Stimulated activated naive CD4-positive, alpha-beta T cell treated with Interleukin-2 at 50 U/mL for 16 hours (primary cell): ENCODE measurements at regions not wholly inside any gene's neighbourhood (a gene's known extent, or its start where the extent isn't known, plus 50 kb on each side); places are given as distances from the start of the nearest gene placed in this dataset.

ENCODE experiments used
- DNase-seq: peaks from one replicate; lab custom pipeline; 2025; lab: John Stamatoyannopoulos, UW

DNA sequence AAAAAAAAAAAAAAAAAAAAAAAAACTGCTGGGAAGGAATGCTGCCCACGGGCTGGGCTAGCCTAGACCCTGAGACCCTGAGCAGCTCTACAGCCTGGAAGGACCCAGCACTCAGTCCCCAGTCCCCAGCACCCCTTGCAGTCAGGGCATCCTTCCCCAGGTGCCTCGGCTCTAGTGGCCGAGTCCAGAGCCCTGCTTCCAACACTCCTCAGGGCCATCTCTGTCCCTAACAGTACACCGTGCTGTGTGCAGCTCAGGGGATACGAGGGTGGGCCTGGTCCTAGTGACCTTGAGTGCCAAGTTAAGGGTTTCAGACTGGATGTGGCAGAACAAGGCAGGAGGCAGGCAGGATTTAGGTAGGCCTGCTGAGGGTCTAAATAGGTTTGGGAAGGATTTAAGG, 50.2 kb upstream of the LRP8 start:
- DNase-seq: no peak

DNA sequence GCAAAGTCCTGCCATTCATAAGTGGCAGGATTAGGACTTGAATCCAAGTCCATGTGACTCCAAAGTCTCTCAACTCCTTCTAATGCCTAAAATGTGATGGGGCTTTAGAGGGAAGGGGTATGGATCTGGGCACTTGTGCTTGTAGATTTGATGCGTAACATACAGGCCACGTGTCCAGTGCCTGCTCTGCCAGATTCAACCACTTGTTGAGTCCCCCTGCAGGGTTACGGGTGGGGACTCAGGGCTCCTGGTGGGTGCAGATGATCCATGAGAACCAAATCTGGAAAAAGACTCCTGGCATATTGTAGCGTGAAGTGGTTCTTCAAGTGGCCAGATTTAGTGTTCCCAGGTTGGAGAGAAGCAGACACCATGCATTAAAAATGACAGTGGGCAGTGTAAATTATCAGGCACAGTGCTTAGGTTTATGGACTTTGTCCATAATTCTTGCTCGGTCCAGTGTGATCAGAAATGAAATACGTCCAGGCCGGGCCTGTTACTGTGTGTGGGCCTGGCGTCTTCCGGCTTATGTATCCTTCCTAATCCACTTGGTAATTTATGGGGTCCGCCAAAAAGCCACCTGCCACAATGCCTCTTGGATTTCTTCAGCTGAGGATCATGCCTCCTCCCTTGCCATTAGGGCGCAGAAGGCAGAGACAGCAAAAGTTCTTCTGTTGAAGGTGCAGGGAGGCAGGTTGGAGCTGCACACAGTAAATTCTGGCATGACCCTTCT, 51.2 kb upstream of the LRP8 start:
- DNase-seq: no peak

DNA sequence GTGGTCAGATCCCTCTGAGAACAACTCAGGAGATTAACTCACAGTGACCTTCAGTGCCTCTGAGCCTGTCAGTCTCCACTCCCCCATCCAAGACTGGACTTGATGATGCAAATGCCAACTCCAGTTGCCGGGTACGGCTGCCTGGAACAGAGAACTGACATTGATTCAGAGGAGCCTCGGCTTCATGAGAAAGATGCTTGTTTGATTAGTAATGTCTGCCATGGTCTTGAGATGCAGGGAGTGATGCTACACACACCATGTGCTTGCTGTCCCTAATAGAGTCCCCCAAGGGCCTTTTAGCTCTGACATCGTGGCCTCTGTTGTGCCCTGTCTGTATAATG, 51.8 kb upstream of the LRP8 start:
- DNase-seq: no peak

DNA sequence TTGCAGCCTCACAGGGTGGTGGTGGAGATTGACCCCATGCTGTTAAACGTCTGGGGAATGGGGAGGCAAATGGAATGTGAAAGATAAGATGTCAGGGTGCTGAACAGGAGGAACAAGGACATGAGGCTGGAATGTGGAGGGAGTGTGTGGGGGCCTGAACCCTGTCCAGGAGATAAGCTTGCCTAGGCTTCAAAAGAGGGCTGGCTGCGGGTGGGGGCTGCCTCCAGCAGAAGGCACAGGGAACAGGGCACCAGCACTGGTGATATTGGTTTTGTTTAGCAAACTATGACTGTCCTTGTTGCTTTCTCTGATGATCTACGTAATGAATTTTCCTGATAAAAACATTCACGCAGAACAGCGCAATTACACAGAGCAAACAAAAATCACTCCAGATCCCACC, 52.4 kb upstream of the LRP8 start:
- no peak for DNase-seq

DNA sequence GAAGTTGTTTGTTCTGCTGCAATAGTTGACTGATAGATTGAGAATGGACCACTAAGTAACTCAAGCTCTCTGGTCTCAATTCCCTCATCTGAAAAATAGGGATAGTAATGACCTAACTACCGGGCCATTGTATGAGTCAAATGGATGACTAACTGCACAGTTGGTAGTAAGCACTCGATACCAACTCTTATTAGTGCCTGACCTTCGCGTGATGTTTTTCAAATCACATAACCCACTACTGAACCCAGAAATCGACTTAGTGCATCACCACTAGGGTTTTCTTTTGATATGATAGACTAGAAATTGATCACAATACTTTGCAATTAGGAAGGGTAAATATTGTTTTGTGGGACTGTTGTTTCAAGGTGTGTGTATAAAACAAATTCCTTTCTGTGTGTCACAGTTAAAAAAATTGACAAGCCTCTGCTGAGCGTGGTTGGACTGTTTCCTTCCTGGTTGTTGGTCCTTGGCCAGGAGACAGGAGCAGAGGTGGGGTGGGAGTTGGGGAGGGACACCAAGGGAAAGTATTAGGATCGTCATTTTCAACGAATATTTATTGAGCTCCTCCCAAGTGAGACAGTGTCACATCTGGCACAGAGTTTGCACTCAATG, 54.0 kb upstream of the LRP8 start:
- no peak for DNase-seq

DNA sequence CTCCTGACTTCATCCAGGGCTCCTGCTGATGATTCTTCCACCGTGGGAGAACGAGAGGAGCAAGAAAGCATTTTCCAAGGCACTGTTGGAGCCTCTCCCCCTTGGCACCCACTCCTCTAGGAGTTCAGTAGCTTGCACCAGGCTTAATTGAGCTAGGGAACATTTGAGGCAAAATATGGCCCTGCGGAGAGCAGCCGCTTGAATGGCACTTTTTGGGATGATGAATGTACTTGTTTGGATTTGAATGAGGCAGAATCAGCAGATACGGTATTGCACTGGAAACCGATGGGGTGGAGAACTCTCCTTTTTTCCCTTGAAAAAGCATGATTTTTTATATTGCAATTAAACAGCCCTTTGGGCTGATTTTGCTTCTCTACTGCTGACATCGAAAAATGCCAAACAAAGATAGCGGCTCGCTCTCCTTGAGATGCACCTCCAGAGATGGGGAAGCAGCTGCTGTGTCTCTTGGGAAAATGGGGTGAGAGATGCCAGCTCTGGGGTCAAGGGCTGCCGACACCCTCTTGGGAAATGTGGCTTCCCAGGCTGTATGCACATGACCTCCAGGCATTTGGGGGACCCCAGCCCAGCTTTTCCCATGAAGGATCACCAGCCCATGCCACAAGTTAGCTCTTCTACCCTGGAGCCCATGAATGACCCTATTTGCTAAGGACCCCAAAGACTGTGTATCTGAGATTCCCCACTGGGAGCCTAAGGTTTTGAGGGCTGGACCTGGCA, 55.4 kb upstream of the LRP8 start:
- no peak for DNase-seq

DNA sequence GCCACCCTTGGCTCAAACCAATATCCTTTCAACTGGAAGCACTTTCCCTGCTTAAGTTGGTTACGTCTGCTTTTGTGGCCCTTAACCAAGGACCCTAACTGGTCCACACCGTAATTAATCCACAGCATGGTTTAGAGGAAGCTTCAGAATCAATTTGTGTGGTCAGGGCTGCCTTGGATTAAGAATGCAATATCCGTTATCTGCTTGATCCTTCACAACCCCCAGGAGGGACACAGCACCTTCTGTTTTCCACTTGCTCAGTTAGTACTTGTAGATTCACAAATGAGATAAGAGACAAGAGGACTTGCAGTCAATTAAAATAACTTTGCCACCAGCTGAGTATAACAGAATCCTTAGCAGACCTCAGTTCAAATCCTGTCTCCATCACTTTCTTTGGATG, 56.9 kb upstream of the LRP8 start:
- DNase-seq: no peak

DNA sequence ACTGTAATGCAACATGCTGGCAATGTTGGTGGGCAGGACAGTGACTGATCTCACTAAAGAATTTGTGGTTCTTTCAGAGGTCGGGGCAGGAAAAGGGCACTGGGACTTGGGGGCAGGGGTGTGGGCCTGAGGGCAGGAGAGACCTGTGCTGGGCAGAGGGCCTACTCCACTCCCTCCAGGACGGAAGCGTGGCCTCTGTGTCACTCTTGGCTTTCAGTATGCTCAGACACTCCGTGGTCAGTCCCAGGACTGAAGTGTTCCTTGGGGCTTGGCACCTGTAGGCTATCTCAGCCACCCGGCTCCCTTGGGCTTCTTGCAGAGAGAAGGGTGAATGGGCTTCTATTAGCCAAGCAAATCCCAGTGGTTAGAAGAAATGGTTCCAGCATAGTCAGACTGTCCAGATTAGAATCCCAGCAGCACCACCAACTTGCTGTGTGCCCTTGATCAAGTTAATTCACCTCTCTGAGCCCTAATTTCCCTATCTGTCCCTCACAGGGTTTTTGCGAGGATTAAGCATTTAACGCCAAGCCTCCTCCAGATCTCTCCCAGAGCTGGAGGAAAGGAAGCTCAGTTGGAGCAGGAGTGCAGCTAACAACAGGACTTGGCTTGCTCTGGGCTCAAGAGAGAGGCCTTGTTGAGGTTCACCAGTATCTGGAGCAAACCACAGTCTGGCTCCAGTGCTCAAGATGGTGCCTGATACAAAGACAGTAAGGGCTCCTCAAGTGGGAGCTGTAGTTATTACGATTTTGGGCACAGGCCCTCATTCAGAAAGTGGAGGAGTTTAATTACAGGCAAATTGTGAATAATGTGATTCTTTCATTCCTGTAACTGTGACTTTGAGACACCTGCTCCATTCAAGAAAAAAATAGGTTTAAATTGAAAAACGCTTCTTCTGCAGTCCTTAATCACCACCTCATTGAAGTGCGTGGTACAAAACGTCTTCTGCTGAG, 57.7 kb upstream of the LRP8 start:
- no peak for DNase-seq

DNA sequence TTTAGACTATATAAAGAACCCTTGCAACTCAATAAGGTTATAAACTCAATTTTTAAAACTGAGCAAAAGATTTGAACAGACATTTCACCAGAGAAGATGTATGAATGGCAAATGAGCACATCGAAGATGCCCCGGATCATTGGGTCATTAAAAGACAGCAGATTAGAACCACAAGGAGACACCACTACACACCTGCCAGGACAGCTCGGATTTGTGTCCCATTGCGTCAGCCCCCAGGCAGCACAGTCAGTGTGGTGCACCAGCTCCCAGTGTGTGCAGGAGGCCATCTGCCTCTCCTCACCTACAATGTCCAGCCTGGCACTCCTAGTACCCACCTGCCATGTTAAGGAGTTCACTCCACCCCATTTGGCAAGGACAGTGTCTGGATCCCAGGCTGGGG, 61.1 kb upstream of the LRP8 start:
- no peak for DNase-seq

DNA sequence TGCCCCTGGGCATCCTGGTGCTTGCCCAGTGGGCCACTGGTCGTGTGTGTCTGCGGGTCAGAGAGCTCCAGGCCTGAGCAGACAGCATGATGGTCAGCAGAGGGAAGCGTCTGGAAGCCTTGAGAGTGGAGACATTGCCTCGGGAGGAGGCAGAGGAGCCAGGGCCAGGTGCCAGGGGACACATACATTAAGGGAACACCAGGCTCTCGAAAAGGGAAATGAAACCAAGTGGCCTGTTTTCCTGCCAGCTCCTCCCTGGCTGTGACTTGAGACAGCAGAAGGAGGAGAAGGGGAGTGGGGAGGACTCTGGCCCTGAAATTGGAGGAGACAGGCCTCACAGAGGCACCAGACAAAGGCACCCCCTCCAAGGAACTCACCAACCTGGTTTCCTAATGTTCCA, 62.4 kb upstream of the LRP8 start:
- DNase-seq: no peak

DNA sequence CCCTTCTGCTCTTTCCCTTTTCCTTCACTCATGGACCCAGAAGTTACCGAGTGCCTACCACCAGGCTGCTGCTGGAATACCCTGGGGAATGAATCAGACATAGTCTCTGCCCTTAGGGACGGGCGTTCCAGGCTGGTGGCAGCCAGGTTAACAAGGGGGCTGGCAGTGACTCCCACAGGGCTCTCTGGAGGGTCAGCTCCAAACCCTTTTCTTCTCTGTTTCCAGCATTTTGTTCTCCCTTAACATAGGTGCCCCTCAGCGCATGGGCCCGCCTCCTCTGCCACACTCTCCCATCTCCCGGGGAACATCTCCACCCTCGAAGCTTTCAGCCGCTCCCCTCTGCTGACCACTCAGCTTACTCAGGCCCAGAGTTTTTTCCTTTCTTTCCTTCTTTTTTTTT, 62.9 kb upstream of the LRP8 start:
- DNase-seq: no peak

DNA sequence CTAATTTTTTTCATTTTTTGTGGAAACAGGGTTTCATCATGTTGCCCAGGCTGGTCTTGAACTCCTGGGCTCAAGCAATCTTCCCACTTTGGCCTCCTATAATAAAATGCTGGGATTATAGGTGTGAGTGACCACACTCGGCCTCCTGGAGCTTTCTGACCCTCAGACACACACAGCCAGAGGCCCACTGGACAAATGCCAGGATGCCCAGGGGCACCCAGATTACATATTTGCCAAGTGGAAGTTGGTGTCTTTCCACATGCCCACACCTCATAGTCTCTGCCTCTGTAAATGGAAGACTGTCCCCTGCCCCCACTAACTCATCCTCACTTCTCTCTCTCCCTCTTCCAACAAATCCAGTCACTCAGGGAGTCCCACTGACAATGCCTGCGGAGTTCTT, 63.4 kb upstream of the LRP8 start:
- DNase-seq: no peak

DNA sequence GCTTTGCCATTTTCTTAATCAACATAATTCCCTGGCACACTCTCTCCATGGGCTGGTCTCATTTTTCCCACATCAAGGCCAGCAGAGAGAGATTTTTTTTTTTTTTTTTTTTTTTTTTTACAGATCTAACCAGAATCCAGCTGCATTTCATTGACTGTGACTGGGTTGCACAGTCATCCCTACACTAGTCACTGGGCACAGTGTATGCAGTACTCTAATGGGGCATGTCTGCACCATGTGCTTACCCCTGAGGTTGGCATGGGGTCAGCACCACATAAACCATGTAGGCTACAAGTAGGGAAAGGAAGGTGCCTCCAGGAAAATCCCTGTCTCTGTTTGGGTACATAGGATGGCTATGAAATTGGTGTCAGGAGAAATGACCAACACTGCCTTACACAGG, 64.1 kb upstream of the LRP8 start:
- DNase-seq: no peak

DNA sequence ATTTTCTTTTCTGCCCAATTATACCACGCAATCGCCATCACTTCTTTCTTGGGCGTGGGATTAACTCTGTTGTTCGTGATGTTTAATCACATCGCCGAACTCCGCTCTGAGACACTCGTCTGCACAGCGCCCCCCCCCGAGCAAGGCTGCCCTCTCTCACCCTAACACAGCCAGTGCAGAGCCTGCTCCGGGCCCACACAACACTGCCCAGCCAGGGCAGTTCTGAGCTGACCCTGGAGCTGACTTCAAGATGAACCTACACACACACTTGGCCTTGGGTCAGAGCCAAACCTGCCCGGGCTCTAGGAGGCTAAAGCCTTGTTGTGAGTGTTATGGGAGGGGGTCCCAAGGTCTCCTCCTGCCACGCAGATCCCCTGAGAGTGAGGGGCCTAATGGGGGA, 64.6 kb upstream of the LRP8 start:
- DNase-seq: no peak

DNA sequence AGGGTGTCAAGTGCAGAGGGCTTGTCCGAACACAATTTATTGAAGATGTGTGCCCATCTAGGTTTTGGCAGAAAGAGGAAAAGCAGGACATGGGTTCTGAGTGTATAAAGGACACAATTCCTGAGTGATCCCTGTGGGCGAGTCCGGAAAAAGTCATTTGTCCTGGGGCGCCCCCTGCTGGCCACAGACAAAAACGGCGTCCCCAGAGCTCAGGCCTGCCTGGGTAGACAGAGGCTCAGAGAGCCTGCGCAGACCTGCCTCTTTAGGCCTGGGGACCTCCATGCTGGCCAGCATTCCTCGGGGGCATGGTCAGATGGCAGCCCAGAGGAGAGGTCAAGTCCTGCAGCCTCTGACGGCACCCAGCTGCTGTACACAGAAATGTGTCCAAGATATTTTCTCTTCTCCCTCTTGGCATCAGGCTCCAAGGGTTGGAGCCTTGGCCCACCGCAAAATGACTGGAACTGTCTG, 65.5 kb upstream of the LRP8 start:
- peak; percentile 51 for DNase-seq

DNA sequence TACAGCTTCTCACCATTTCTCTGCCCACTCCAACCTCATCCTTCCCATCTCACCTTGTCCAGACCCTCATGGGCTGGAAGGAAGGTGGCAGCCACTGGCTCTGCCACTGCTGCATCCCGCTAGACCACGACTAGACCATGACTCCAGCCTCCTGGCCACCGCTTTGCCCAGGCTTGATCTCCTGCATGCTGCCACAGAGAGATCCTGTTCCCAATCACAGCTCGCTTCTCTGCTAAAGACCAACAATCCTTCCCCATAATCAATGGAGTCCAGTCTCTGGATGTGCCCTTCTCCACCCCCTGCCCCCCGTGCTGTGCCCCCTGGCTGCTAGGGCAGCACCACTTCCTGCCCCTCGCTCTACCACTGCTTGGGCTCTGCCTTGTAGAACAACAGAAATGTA, 64.9 kb upstream of the DMRTB1 start:
- DNase-seq: no peak

DNA sequence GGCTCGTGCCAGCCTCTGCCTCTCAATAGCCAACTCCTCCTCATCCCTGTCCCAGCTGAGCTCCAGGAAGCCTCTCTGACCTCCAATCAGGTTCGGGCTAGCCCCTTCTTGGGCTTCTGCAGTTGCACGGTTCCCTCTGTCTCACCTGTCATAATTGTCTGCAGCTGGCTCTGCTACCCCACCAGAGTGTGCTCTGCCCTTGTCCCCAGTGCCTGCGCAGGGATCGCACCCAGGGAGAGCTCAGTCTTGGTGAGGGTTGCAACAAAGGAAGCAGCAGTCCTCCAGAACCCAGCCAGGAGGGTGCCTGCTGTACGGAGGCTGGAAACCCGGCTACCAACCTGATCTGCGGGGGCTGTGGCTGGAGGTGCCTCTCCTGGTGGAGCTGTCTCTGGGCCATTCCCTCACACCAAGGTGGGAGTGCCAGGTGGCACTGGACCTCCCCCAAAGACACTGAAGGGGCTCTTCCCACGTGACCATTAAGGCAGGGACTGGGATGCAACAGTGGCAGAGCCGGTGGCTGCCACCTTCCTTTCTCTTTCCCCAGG, 63.5 kb upstream of the DMRTB1 start:
- DNase-seq: no peak

DNA sequence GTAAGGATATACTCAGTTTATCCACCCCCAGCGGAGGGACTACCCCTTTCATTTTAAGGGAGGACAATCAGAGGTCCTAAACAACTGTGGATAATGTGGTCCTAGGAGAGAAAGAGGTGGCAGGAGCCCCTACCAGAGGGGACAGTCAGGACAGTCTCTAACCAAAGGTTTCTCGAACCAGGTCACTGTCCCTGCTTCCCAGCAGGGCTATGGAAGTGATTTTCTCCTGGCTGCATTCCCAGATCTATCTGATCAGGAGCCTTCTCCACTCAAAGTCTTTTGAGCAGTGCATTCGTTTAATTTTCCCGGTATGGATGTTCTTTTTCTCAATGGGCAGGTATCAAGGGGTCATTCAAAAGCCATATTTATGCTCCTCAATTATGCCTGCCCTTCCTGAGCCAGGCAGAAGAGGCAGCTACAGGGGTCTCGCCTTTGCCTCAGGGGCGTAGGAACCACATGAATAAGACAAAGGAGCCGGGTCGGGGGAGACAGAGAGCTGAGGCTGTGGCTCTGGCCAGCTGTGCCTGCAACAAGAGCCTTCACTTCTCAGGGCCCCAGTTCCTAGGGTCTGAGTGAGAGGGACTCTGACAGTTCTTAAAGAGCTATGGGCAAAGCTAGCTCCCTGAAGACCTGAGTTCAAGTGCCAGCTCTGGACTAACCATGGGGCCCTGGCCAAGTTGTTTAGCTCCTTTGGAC, 62.5 kb upstream of the DMRTB1 start:
- DNase-seq: no peak

DNA sequence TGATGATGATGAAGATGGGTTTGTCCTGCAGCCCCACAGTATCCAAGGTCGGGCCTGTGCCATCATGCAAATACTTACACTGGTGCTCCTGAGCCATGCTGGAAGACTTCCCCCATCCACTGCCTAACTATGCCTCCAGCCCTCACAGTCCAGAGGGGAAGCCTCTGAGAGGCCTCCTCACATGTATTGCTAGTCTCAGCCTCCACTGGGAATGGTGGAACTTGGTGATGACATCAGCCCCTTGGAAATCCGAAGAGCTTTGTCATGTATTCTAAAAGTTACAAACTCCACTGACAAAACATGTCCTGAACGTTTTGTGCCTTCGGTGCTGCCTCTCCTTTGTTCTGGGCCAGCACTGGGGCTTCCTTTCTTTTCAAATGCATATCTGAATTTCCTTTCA, 61.1 kb upstream of the DMRTB1 start:
- no peak for DNase-seq

DNA sequence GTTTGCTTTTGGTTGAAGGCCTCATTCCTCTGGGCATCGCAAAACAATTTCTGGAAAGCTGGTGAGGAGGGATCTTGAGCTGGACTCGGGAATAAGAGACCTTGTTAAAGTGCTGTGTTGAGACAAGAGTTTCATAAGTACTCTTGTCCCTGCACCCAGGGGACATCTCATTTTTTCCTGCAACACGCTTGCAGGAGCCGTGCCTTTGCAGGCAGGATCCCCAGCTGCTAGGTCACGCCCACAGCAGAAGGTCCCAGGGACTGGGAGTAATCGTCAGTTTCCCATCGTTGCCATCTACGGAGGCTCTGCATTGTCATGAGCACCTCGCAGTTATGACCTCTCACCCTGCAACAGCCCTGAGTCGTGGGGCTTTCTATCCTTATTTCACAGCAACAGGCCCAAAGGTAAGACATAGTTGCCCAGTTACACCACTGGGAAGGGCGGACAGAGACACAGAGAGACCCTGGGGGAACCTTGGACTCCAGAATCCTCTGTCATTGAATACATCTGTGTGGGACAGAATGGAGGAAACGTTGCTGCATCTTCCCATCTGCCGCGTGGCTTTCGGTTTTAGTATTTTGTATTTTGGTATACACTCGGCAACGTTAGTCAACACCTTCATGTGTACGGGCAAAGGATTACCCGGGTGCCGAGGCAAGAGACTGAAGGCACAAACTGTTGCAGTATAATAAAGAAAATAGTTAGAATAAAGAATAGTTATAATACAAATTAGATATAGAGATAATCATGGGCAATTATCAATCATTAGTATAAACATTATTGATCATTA, 60.4 kb upstream of the DMRTB1 start:
- DNase-seq: no peak
